HL-60 (cell line): ENCODE measurements at regions not wholly inside any gene's neighbourhood (a gene's known extent, or its start where the extent isn't known, plus 50 kb on each side); places are given as distances from the start of the nearest gene placed in this dataset.

ENCODE experiments used
- DNase-seq, 2 experiments: peaks; one replicate each; pipeline ENCODE4 v3.0.0-alpha.2; 2010 to 2020; ENCODE audit warnings: low read depth in 1 of 2, low spot score in 1 of 2
- H3K27ac ChIP-seq: fragments of 250-450 bp; sonication (Bioruptor Pico); replicated peaks from 2 replicates; pipeline ENCODE4 v1.5.1; 2020; ENCODE audit warnings: mild to moderate bottlenecking, moderate library complexity
- H3K27me3 ChIP-seq: fragments of 250-450 bp; sonication (Bioruptor Pico); 2 replicates; pipeline ENCODE4 v1.5.1; 2021; ENCODE audit warnings: mild to moderate bottlenecking, moderate library complexity; ENCODE audit not compliant: insufficient read depth, poor library complexity, severe bottlenecking
- H3K4me3 ChIP-seq: replicated peaks from 2 replicates; pipeline ENCODE4 v1.5.1; 2011; ENCODE audit warnings: mild to moderate bottlenecking, control low read depth, low read length; ENCODE audit not compliant: insufficient read depth
- CTCF ChIP-seq: IDR thresholded peaks from one replicate; pipeline ENCODE4 v1.5.1; 2011; ENCODE audit warnings: low read length, control low read depth, inconsistent platforms; ENCODE audit not compliant: insufficient read depth
- GABPA ChIP-seq: IDR thresholded peaks from 2 replicates; pipeline ENCODE4 v1.6.1; 2012; ENCODE audit warnings: low read depth
- POLR2AphosphoS5 ChIP-seq: IDR thresholded peaks from 2 replicates; pipeline ENCODE4 v1.6.1; 2012; ENCODE audit warnings: low read depth
- REST ChIP-seq: IDR thresholded peaks from 2 replicates; pipeline ENCODE4 v1.6.1; 2012; ENCODE audit warnings: low read depth; ENCODE audit not compliant: insufficient replicate concordance
- SPI1 ChIP-seq: IDR thresholded peaks from 2 replicates; pipeline ENCODE4 v1.6.1; 2012; ENCODE audit warnings: low read depth, mild to moderate bottlenecking, borderline replicate concordance

GRCh38 chr4:23232987-23233386 lies 540.2 kb downstream of the GBA3 start:
- TF ChIP-seq SPI1 (no peak), REST (no peak), GABPA (no peak), CTCF (no peak), POLR2AphosphoS5 (no peak)
- Histone ChIP-seq H3K27ac (no peak overlapping the region), H3K27me3 (no peaks in the 10 kb centered on the region), H3K4me3 (no peak overlapping the region)
- DNase-seq = no peak

GRCh38 chr4:23225564-23225963 lies 532.8 kb downstream of the GBA3 start:
- Histone ChIP-seq H3K4me3 (no peak overlapping the region), H3K27me3 (no peaks in the 10 kb centered on the region), H3K27ac (no peak overlapping the region)
- no peak for TF ChIP-seq GABPA
- TF ChIP-seq SPI1 = no peak
- TF ChIP-seq CTCF = no peak
- TF ChIP-seq REST = no peak
- TF ChIP-seq POLR2AphosphoS5 = no peak
- DNase-seq = no peak

GRCh38 chr4:23224684-23225420 lies 532.1 kb downstream of the GBA3 start:
- Histone ChIP-seq H3K27ac (no peak overlapping the region), H3K27me3 (no peaks in the 10 kb centered on the region), H3K4me3 (no peak overlapping the region)
- TF ChIP-seq SPI1 (no peak), REST (no peak), POLR2AphosphoS5 (no peak), GABPA (no peak), CTCF (no peak)
- DNase-seq = no peak
